Transverse colon (tissue), 4 donors: ENCODE measurements at regions not wholly inside any gene's neighbourhood (a gene's known extent, or its start where the extent isn't known, plus 50 kb on each side); places are given as distances from the start of the nearest gene placed in this dataset.

Source experiments
- EP300 ChIP-seq: sonication (generic); formaldehyde crosslinking; IDR thresholded peaks from one replicate; pipeline ENCODE4 v1.6.1; 2017; ENCODE audit warnings: antibody characterized with exemption, low read depth
- POLR2A ChIP-seq: fragments of 450-650 bp; IDR thresholded peaks from one replicate; pipeline ENCODE4 v1.6.1; 2016; ENCODE audit warnings: antibody characterized with exemption, mild to moderate bottlenecking, moderate library complexity
- POLR2AphosphoS5 ChIP-seq, 3 donors: sonication (generic); formaldehyde crosslinking; IDR thresholded peaks; one replicate each; pipeline ENCODE4 v1.6.1; 2016; ENCODE audit warnings: antibody characterized with exemption in 3 of 3
- TF ChIP-seq, protein P1 (sequence below), 5 experiments: fragments of 200-600 bp in 3 of 5; fragments of 450-650 bp in 2 of 5; sonication (generic) in 3 of 5; IDR thresholded peaks; 1 replicate in 2 of 5; 2 replicates in 3 of 5; pipeline ENCODE4 v1.5.1; 2016 to 2017; ENCODE audit warnings: antibody characterized with exemption in 5 of 5, inconsistent platforms in 3 of 5, mild to moderate bottlenecking in 2 of 5, moderate library complexity in 1 of 5

DNA sequence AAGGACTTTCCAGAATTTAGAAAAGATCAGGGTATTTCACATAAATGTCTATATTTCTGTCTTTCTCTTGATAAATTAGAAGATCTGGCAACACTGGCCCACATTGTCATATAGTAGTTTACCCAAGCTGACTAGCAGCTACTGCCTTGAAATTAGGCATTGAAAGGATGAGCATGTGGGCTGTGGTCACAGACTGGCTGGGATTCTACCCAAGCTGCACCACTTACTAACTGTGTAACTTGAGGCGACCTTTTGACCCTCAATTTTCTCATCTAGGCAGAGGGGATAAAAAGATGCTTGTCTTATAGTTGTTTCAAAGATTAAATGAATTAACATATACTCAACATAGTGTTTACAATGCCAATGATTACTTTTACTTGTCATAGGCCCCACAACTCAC lies 152.7 kb upstream of the BMP2 start:
- TF ChIP-seq POLR2A (no peak), EP300 (no peak), POLR2AphosphoS5 (IDR thresholded peaks at IDR 0.05) (no peak)
- TF ChIP-seq, protein P1, sequence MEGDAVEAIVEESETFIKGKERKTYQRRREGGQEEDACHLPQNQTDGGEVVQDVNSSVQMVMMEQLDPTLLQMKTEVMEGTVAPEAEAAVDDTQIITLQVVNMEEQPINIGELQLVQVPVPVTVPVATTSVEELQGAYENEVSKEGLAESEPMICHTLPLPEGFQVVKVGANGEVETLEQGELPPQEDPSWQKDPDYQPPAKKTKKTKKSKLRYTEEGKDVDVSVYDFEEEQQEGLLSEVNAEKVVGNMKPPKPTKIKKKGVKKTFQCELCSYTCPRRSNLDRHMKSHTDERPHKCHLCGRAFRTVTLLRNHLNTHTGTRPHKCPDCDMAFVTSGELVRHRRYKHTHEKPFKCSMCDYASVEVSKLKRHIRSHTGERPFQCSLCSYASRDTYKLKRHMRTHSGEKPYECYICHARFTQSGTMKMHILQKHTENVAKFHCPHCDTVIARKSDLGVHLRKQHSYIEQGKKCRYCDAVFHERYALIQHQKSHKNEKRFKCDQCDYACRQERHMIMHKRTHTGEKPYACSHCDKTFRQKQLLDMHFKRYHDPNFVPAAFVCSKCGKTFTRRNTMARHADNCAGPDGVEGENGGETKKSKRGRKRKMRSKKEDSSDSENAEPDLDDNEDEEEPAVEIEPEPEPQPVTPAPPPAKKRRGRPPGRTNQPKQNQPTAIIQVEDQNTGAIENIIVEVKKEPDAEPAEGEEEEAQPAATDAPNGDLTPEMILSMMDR (IDR thresholded peaks at IDR 0.05) = no peak
